ENCODE measurements at regions not wholly inside any gene's neighbourhood (a gene's known extent, or its start where the extent isn't known, plus 50 kb on each side); places are given as distances from the start of the nearest gene placed in this dataset. TPM values are rescaled to one million over a fixed set of nuclear protein-coding genes. Genes with fewer than 3 reads are reported as not detected.

GRCh38 chr7:7127773-7128172, 54.6 kb upstream of the C1GALT1 start:
- no peaks in the 10 kb centered on the region for H3K79me2 ChIP-seq
- WGBS (ENCODE audit: low lambda C conversion rate, missing lambda C conversion rate): 71% methylated on average over 1 of the region's 1 CpG
- no peak overlapping the region for H3K4me3 ChIP-seq
- H3K4me1 ChIP-seq (ENCODE audit: insufficient read depth): no peaks in the 10 kb centered on the region
- no peaks in the 10 kb centered on the region for H3K9me3 ChIP-seq (ENCODE audit: low read depth)
- TF ChIP-seq EZH2phosphoT487 (IDR thresholded peaks at IDR 0.05; ENCODE audit: low read depth, severe bottlenecking, unreplicated experiment): no peak
- no peak for TF ChIP-seq EZH2 (IDR thresholded peaks at IDR 0.05; ENCODE audit: borderline replicate concordance)
- no peaks in the 10 kb centered on the region for H4K20me1 ChIP-seq (ENCODE audit: insufficient read depth, poor library complexity, severe bottlenecking)
- no peaks in the 10 kb centered on the region for H3K27me3 ChIP-seq
- no peaks in the 10 kb centered on the region for H3K9me2 ChIP-seq (replicated peaks; ENCODE audit: insufficient read depth)
- no peaks in the 10 kb centered on the region for H3K36me3 ChIP-seq (replicated peaks; ENCODE audit: insufficient read depth, low read depth)
- DNase-seq (ENCODE audit: low spot score): no peak
- H3K4me2 ChIP-seq: no peak overlapping the region
- H2AFZ ChIP-seq: no peak overlapping the region
- no peak overlapping the region for H3K27ac ChIP-seq

DNA sequence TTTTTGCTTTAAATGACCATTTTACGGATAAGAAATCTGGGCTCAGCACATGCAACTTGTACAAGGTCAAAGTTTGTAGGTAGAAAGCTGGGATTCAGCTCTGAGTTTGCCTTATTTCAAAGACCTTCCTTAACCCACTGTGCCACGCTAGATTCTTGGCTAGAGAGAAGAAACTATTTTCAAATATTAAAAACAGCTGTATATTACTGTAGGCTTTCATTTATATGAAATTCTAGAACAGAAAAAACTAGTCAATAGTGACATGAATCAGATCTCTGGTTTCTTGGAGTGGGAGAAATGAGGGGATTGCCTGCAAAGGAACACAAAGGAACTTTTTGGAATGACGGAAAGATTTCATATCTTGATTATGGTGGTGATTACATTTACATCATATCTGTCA, 53.0 kb upstream of the C1GALT1 start:
- 76% methylated on average over 3 of the region's 3 CpGs for WGBS (ENCODE audit: low lambda C conversion rate, missing lambda C conversion rate)
- Histone ChIP-seq H3K4me2 (no peak overlapping the region), H4K20me1 (ENCODE audit: insufficient read depth, poor library complexity, severe bottlenecking) (no peaks in the 10 kb centered on the region), H3K36me3 (replicated peaks; ENCODE audit: insufficient read depth, low read depth) (no peaks in the 10 kb centered on the region), H3K4me1 (ENCODE audit: insufficient read depth) (no peaks in the 10 kb centered on the region), H3K27ac (no peak overlapping the region), H3K9me2 (replicated peaks; ENCODE audit: insufficient read depth) (no peaks in the 10 kb centered on the region), H2AFZ (no peak overlapping the region), H3K79me2 (no peaks in the 10 kb centered on the region), H3K27me3 (no peaks in the 10 kb centered on the region), H3K9me3 (ENCODE audit: low read depth) (no peaks in the 10 kb centered on the region), H3K4me3 (no peak overlapping the region)
- TF ChIP-seq EZH2phosphoT487 (IDR thresholded peaks at IDR 0.05; ENCODE audit: low read depth, severe bottlenecking, unreplicated experiment) (no peak), EZH2 (IDR thresholded peaks at IDR 0.05; ENCODE audit: borderline replicate concordance) (no peak), CTCF (IDR thresholded peaks at IDR 0.05; ENCODE audit: poor library complexity) (no peak)
- no peak for DNase-seq (ENCODE audit: low spot score)

DNA sequence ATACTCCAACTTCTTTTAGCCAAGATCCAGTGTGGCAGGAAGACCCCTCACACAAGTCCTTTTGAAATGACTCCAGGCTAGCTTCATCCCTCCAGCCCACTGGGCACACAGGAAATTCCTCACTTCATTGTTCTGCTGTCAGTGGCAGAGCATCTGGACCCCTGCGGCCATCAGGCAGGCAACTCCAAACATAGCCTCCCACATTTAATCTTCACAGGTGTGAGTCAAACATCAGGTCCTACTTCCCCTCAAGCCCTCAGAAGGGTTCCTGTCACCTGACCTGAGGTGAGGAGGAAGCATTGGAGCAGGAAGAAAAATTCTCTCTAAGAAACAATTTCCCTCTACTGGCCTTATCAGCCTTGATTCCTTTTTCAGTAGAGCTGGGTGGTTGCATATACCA, 51.1 kb upstream of the C1GALT1 start:
- H2AFZ ChIP-seq: no peak overlapping the region
- no peaks in the 10 kb centered on the region for H3K36me3 ChIP-seq (replicated peaks; ENCODE audit: insufficient read depth, low read depth)
- H3K27me3 ChIP-seq: no peaks in the 10 kb centered on the region
- no peaks in the 10 kb centered on the region for H3K4me1 ChIP-seq (ENCODE audit: insufficient read depth)
- no peaks in the 10 kb centered on the region for H4K20me1 ChIP-seq (ENCODE audit: insufficient read depth, poor library complexity, severe bottlenecking)
- no peak overlapping the region for H3K4me2 ChIP-seq
- no peak for DNase-seq (ENCODE audit: low spot score)
- 91% methylated on average over 1 of the region's 1 CpG for WGBS (ENCODE audit: low lambda C conversion rate, missing lambda C conversion rate)
- TF ChIP-seq EZH2 (IDR thresholded peaks at IDR 0.05; ENCODE audit: borderline replicate concordance): no peak
- no peak for TF ChIP-seq CTCF (IDR thresholded peaks at IDR 0.05; ENCODE audit: poor library complexity)
- TF ChIP-seq EZH2phosphoT487 (IDR thresholded peaks at IDR 0.05; ENCODE audit: low read depth, severe bottlenecking, unreplicated experiment): no peak
- no peaks in the 10 kb centered on the region for H3K9me2 ChIP-seq (replicated peaks; ENCODE audit: insufficient read depth)
- no peak overlapping the region for H3K4me3 ChIP-seq
- no peak overlapping the region for H3K27ac ChIP-seq
- H3K79me2 ChIP-seq: no peaks in the 10 kb centered on the region
- H3K9me3 ChIP-seq (ENCODE audit: low read depth): no peaks in the 10 kb centered on the region

Small RNA genes in the stretch of these regions (microRNA-seq; reads per million reads assigned to microRNA genes)
- gene MIR3683: not detected

Small RNA genes in the stretch of these regions (small RNA-seq; reads per million reads assigned to genes)
- not detected for gene AC079804.2
- not detected for gene MIR3683
- gene RF00019: not detected
